IMR-90 (cell line): ENCODE measurements at regions not wholly inside any gene's neighbourhood (a gene's known extent, or its start where the extent isn't known, plus 50 kb on each side); places are given as distances from the start of the nearest gene placed in this dataset.

Source experiments
- ATAC-seq: fragments of 200-7000 bp; cut with Tn5 transposase; 2 replicates; pipeline ENCODE4 v1.9.1; 2020; ENCODE audit warnings: low read depth, mild to moderate bottlenecking, moderate library complexity
- BruUV-seq: library from RNA; stranded (reverse); fragments of 400-500 nt; replicated peaks from 2 replicates; lab custom pipeline; 2021; lab: Mats Ljungman, UMichigan
- CTCF ChIA-PET: fragments of 300-600 bp; formaldehyde crosslinking; extraction: SDS; loops from one replicate; lab custom pipeline; 2021; ENCODE audit warnings: antibody characterized with exemption; lab: Yijun Ruan, JAX
- POLR2A ChIA-PET: fragments of 300-600 bp; sonication (Branson Sonifier 250); formaldehyde crosslinking; loops from one replicate; lab custom pipeline; 2022; ENCODE audit warnings: antibody characterized with exemption; ENCODE audit not compliant: unreplicated experiment; lab: Charles Lee
- DNase-seq: peaks from one replicate; pipeline ENCODE4 v3.0.0; 2013
- H2AFZ ChIP-seq: replicated peaks from 2 replicates; pipeline ENCODE3; 2013; ENCODE audit warnings: low read length, mild to moderate bottlenecking; ENCODE audit not compliant: poor library complexity
- H2AK5ac ChIP-seq: 2 replicates; pipeline ENCODE4 v1.6.1; 2013; ENCODE audit warnings: low read depth, low read length, inconsistent platforms
- H2AK9ac ChIP-seq: replicated peaks from 2 replicates; pipeline ENCODE3; 2013; ENCODE audit warnings: mild to moderate bottlenecking, low read depth, low read length, moderate library complexity; ENCODE audit not compliant: poor library complexity
- H2BK120ac ChIP-seq: 2 replicates; pipeline ENCODE4 v1.6.1; 2013; ENCODE audit warnings: low read depth, low read length, inconsistent platforms
- H2BK15ac ChIP-seq: 3 replicates; pipeline ENCODE4 v1.6.1; 2013; ENCODE audit warnings: low read depth, low read length, inconsistent platforms
- H2BK20ac ChIP-seq: 2 replicates; pipeline ENCODE4 v1.6.1; 2013; ENCODE audit warnings: low read depth, mild to moderate bottlenecking, inconsistent platforms, low read length, moderate library complexity
- H2BK5ac ChIP-seq: 2 replicates; pipeline ENCODE4 v1.6.1; 2013; ENCODE audit warnings: mild to moderate bottlenecking, low read depth, low read length, inconsistent platforms; ENCODE audit not compliant: poor library complexity, severe bottlenecking
- H3K14ac ChIP-seq: replicated peaks from 2 replicates; pipeline ENCODE4 v1.6.1; 2013; ENCODE audit warnings: low read depth, low read length, inconsistent platforms
- H3K18ac ChIP-seq: 2 replicates; pipeline ENCODE4 v1.6.1; 2013; ENCODE audit warnings: low read depth, low read length, control low read depth
- H3K23ac ChIP-seq: 2 replicates; pipeline ENCODE4 v1.6.1; 2013; ENCODE audit warnings: low read depth, low read length, inconsistent platforms
- H3K27ac ChIP-seq: 2 replicates; pipeline ENCODE4 v1.5.1; 2013; ENCODE audit warnings: mild to moderate bottlenecking, control low read depth, low read length; ENCODE audit not compliant: insufficient read depth
- H3K27me3 ChIP-seq: 2 replicates; pipeline ENCODE4 v1.6.1; 2013; ENCODE audit warnings: low read length; ENCODE audit not compliant: control insufficient read depth, insufficient read depth
- H3K36me3 ChIP-seq: 2 replicates; pipeline ENCODE4 v1.6.1; 2013; ENCODE audit warnings: low read length, mixed read lengths; ENCODE audit not compliant: control insufficient read depth, insufficient read depth
- H3K4ac ChIP-seq: 2 replicates; pipeline ENCODE4 v1.6.1; 2013; ENCODE audit warnings: low read depth, low read length, inconsistent platforms
- H3K4me1 ChIP-seq: 2 replicates; pipeline ENCODE4 v1.6.1; 2013; ENCODE audit warnings: low read length, mixed read lengths; ENCODE audit not compliant: control insufficient read depth, insufficient read depth
- H3K4me2 ChIP-seq: 2 replicates; pipeline ENCODE4 v1.6.1; 2013; ENCODE audit warnings: low read depth, mild to moderate bottlenecking, control low read depth, low read length, moderate library complexity
- H3K4me3 ChIP-seq: 2 replicates; pipeline ENCODE4 v1.5.1; 2013; ENCODE audit warnings: low read depth, mild to moderate bottlenecking, control low read depth, low read length, moderate library complexity; ENCODE audit not compliant: insufficient read depth
- H3K56ac ChIP-seq: 2 replicates; pipeline ENCODE4 v1.6.1; 2013; ENCODE audit warnings: low read length, inconsistent platforms; ENCODE audit not compliant: insufficient read depth; ENCODE audit errors: extremely low read depth
- H3K79me1 ChIP-seq, 2 experiments: 2 replicates each; pipeline ENCODE4 v1.6.1; 2013; ENCODE audit warnings: low read length in 2 of 2, inconsistent platforms in 1 of 2, low read depth in 1 of 2
- H3K9ac ChIP-seq: 2 replicates; pipeline ENCODE4 v1.6.1; 2013; ENCODE audit warnings: low read depth, low read length, control low read depth
- H3K9me1 ChIP-seq: 2 replicates; pipeline ENCODE4 v1.6.1; 2013; ENCODE audit warnings: low read length, inconsistent platforms; ENCODE audit not compliant: insufficient read depth
- H3K9me3 ChIP-seq: 2 replicates; pipeline ENCODE4 v1.6.1; 2013; ENCODE audit warnings: low read length; ENCODE audit not compliant: control insufficient read depth, insufficient read depth
- H4K20me1 ChIP-seq: 2 replicates; pipeline ENCODE4 v1.6.1; 2013; ENCODE audit warnings: low read length, inconsistent platforms; ENCODE audit not compliant: insufficient read depth
- H4K5ac ChIP-seq: 2 replicates; pipeline ENCODE4 v1.6.1; 2013; ENCODE audit warnings: mild to moderate bottlenecking, low read depth, low read length, control low read depth
- H4K8ac ChIP-seq, 2 experiments: 2 replicates each; pipeline ENCODE4 v1.6.1; 2013; ENCODE audit warnings: low read depth in 2 of 2, low read length in 2 of 2, control low read depth in 1 of 2, inconsistent platforms in 1 of 2
- H4K91ac ChIP-seq: 2 replicates; pipeline ENCODE4 v1.6.1; 2013; ENCODE audit warnings: low read depth, low read length, inconsistent platforms; ENCODE audit not compliant: insufficient read depth
- BHLHE40 ChIP-seq: fragments of 150-350 bp; IDR thresholded peaks from 2 replicates; pipeline ENCODE4 v1.6.1; 2016; ENCODE audit warnings: mild to moderate bottlenecking, low read depth, low read length
- CEBPB ChIP-seq: IDR thresholded peaks from 2 replicates; pipeline ENCODE4 v1.6.1; 2012; ENCODE audit warnings: low read depth, low read length, improper control_type of control experiment
- CHD1 ChIP-seq: IDR thresholded peaks from 2 replicates; pipeline ENCODE4 v1.6.1; 2012; ENCODE audit warnings: low read depth, low read length, improper control_type of control experiment
- FOS ChIP-seq: fragments of 150-350 bp; IDR thresholded peaks from 2 replicates; pipeline ENCODE4 v1.6.1; 2016; ENCODE audit warnings: low read depth, low read length
- MAFK ChIP-seq: IDR thresholded peaks from 2 replicates; pipeline ENCODE4 v1.6.1; 2012; ENCODE audit warnings: low read depth, low read length, improper control_type of control experiment
- MAZ ChIP-seq: IDR thresholded peaks from 2 replicates; pipeline ENCODE4 v1.6.1; 2012; ENCODE audit warnings: low read depth, mild to moderate bottlenecking, low read length, improper control_type of control experiment, moderate library complexity, borderline replicate concordance
- MXI1 ChIP-seq: IDR thresholded peaks from 2 replicates; pipeline ENCODE4 v1.6.1; 2012; ENCODE audit warnings: low read depth, mild to moderate bottlenecking, low read length, moderate library complexity, borderline replicate concordance
- NFE2L2 ChIP-seq: fragments of 150-350 bp; IDR thresholded peaks from 2 replicates; pipeline ENCODE4 v1.6.1; 2016; ENCODE audit warnings: low read depth, mild to moderate bottlenecking, low read length
- POLR2A ChIP-seq: IDR thresholded peaks from 2 replicates; pipeline ENCODE4 v1.6.1; 2012; ENCODE audit warnings: mild to moderate bottlenecking, low read depth, low read length
- RAD21 ChIP-seq: IDR thresholded peaks from 2 replicates; pipeline ENCODE4 v1.6.1; 2012; ENCODE audit warnings: low read length, improper control_type of control experiment
- RCOR1 ChIP-seq: IDR thresholded peaks from 2 replicates; pipeline ENCODE4 v1.6.1; 2012; ENCODE audit warnings: mild to moderate bottlenecking, low read length, improper control_type of control experiment; ENCODE audit not compliant: insufficient replicate concordance
- RFX5 ChIP-seq: IDR thresholded peaks from 2 replicates; pipeline ENCODE4 v1.8.0; 2012; ENCODE audit warnings: low read depth, mild to moderate bottlenecking, low read length, moderate library complexity
- SMC3 ChIP-seq: fragments of 150-350 bp; IDR thresholded peaks from 2 replicates; pipeline ENCODE4 v1.6.1; 2016; ENCODE audit warnings: low read depth, mild to moderate bottlenecking, antibody characterized with exemption, low read length, moderate library complexity
- WGBS, 2 experiments: methylation state at CpG; one replicate each; pipeline versions ENCODE4 v1.1.5 to v1.1.7; 2013; ENCODE audit warnings: missing lambda C conversion rate in 2 of 2; ENCODE audit not compliant: insufficient read length in 1 of 2; ENCODE audit errors: extremely low coverage in 2 of 2; 5-methylcytosine and 5-hydroxymethylcytosine counted together
- dilution Hi-C: fragments of 300-500 bp; cut with HindIII; formaldehyde crosslinking; loops from one replicate; pipeline ENCODE4 v1.14.3; 2018; ENCODE audit warnings: low sequenced_read_pairs; ENCODE audit not compliant: unreplicated experiment
- in situ Hi-C: fragments of 300-500 bp; cut with MboI; formaldehyde crosslinking; loops from 3 replicates; pipeline ENCODE4 v1.14.3; 2019; ENCODE audit warnings: low sequenced_read_pairs, inconsistent platforms, mixed read lengths
- intact Hi-C: fragments of 100-400 bp; cut with micrococcal nuclease; formaldehyde crosslinking; loops from 2 replicates; pipeline ENCODE4 v1.10.0; 2022
- TF ChIP-seq, protein P1 (sequence below): fragments of 150-350 bp; IDR thresholded peaks from 2 replicates; pipeline ENCODE4 v1.6.1; 2016; ENCODE audit warnings: low read depth, mild to moderate bottlenecking, low read length, moderate library complexity, borderline replicate concordance
- TF ChIP-seq, protein P2 (sequence below): fragments of 150-350 bp; IDR thresholded peaks from 2 replicates; pipeline ENCODE4 v1.6.1; 2017; ENCODE audit warnings: mild to moderate bottlenecking, antibody characterized with exemption, low read length, low read depth
- TF ChIP-seq, protein P3 (sequence below): conservative IDR thresholded peaks from 2 replicates; pipeline ENCODE4 v1.5.1; 2012; ENCODE audit warnings: mild to moderate bottlenecking, low read depth, low read length, improper control_type of control experiment

- Histone ChIP-seq H3K4me1 (no peaks in the 10 kb centered on the region), H4K5ac (no peak overlapping the region), H2BK20ac (no peak overlapping the region), H3K56ac (no peak overlapping the region), H2AK9ac (no peak overlapping the region), H3K4me2 (no peak overlapping the region), H4K91ac (no peak overlapping the region), H2BK5ac (no peak overlapping the region), H2BK15ac (no peak overlapping the region), H3K27me3 (peaks cover 3% of the 10 kb centered on the region), H2AFZ (no peak overlapping the region), H2AK5ac (no peak overlapping the region), H3K36me3 (no peaks in the 10 kb centered on the region), H3K14ac (no peak overlapping the region), H4K20me1 (no peaks in the 10 kb centered on the region), H3K9ac (no peak overlapping the region), H3K4ac (no peak overlapping the region), H3K79me1 (no peaks in the 10 kb centered on the region), H2BK120ac (no peak overlapping the region), H3K27ac (no peak overlapping the region), H4K8ac (no peak overlapping the region), H3K9me3 (no peaks in the 10 kb centered on the region), H3K9me1 (no peaks in the 10 kb centered on the region), H3K23ac (no peak overlapping the region), H3K4me3 (no peak overlapping the region), H3K18ac (no peak overlapping the region)
- POLR2A ChIA-PET: no interaction called here
- no peak for TF ChIP-seq RFX5
- no peak for TF ChIP-seq POLR2A
- TF ChIP-seq MAZ: no peak
- no peak for TF ChIP-seq MAFK
- no peak for TF ChIP-seq CHD1
- no peak for TF ChIP-seq CEBPB
- no peak for TF ChIP-seq SMC3
- TF ChIP-seq BHLHE40: no peak
- TF ChIP-seq RCOR1: no peak
- TF ChIP-seq, protein P1, sequence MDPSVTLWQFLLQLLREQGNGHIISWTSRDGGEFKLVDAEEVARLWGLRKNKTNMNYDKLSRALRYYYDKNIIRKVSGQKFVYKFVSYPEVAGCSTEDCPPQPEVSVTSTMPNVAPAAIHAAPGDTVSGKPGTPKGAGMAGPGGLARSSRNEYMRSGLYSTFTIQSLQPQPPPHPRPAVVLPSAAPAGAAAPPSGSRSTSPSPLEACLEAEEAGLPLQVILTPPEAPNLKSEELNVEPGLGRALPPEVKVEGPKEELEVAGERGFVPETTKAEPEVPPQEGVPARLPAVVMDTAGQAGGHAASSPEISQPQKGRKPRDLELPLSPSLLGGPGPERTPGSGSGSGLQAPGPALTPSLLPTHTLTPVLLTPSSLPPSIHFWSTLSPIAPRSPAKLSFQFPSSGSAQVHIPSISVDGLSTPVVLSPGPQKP: no peak
- no peak for TF ChIP-seq NFE2L2
- TF ChIP-seq, protein P2, sequence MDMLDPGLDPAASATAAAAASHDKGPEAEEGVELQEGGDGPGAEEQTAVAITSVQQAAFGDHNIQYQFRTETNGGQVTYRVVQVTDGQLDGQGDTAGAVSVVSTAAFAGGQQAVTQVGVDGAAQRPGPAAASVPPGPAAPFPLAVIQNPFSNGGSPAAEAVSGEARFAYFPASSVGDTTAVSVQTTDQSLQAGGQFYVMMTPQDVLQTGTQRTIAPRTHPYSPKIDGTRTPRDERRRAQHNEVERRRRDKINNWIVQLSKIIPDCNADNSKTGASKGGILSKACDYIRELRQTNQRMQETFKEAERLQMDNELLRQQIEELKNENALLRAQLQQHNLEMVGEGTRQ: no peak
- TF ChIP-seq MXI1: no peak
- no peak for TF ChIP-seq FOS
- TF ChIP-seq RAD21: no peak
- TF ChIP-seq, protein P3, sequence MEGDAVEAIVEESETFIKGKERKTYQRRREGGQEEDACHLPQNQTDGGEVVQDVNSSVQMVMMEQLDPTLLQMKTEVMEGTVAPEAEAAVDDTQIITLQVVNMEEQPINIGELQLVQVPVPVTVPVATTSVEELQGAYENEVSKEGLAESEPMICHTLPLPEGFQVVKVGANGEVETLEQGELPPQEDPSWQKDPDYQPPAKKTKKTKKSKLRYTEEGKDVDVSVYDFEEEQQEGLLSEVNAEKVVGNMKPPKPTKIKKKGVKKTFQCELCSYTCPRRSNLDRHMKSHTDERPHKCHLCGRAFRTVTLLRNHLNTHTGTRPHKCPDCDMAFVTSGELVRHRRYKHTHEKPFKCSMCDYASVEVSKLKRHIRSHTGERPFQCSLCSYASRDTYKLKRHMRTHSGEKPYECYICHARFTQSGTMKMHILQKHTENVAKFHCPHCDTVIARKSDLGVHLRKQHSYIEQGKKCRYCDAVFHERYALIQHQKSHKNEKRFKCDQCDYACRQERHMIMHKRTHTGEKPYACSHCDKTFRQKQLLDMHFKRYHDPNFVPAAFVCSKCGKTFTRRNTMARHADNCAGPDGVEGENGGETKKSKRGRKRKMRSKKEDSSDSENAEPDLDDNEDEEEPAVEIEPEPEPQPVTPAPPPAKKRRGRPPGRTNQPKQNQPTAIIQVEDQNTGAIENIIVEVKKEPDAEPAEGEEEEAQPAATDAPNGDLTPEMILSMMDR: no peak
- dilution Hi-C loops (no loop called here), in situ Hi-C loops (no loop called here), intact Hi-C loops (no loop called here)
- ATAC-seq (no peak), DNase-seq (no peak)
- CTCF ChIA-PET: no interaction called here
- no TSS peak for BruUV-seq
- 60% methylated on average over 2 of the region's 3 CpGs; no CpG with 5 or more reads in 1 of the 2 experiments for WGBS, 2 experiments
These were observed 170.6 kb downstream of the EVA1A start for GRCh38 chr2:75390169-75390568.
